ENCODE measurements at regions not wholly inside any gene's neighbourhood (a gene's known extent, or its start where the extent isn't known, plus 50 kb on each side); places are given as distances from the start of the nearest gene placed in this dataset.

DNA sequence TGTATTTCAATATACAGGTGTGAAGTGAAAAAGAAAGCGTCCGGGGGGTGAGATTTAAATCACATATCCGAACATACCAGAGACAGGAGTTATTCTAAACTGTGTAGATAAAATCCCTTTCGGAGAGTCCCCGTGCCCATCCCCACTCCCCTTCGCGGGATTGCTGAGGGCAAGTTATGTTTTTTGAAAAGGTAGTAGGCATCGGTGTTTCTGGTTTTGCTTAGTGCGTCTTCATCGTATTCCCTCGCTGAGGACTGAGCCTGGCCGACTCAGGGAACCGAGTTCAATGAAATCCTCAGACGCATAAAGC lies 583.4 kb downstream of the ZEB2 start:
- TF ChIP-seq ZNF274 (IDR thresholded peaks at IDR 0.05; ENCODE audit: low read depth, low read length) (no peak), YY1 (IDR thresholded peaks at IDR 0.05; ENCODE audit: insufficient read depth, insufficient read length) (no peak)

Measured in NT2/D1 (cell line).